ENCODE measurements at regions not wholly inside any gene's neighbourhood (a gene's known extent, or its start where the extent isn't known, plus 50 kb on each side); places are given as distances from the start of the nearest gene placed in this dataset.

DNA sequence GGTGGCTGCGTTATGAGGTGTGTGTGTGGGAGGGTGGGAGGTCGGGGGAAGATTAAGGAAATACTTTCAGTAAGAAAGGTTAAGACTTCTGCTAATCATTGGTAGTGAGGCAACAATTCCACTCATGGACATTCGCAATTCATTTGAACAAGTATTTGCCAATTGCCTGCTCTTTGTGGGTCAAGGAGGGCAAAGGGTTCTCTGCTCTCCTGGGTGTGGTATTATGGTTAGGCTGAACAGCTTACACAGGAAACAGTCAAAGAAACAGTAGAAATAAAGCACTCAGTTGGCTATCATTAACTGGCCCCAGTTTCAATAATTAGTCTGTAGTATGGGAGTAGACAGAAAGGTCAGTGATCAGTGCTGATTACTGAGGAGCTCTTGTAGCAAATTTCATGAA lies 357.0 kb upstream of the FANCL start:
- Histone ChIP-seq H3K9ac (ENCODE audit: low read length) (no peak overlapping the region), H3K79me2 (ENCODE audit: control insufficient read depth, insufficient read depth, low read length) (no peaks in the 10 kb centered on the region), H3K4me2 (replicated peaks; ENCODE audit: low read depth, low read length, poor library complexity, severe bottlenecking) (no peak overlapping the region), H3K36me3 (replicated peaks in 1 of 2; ENCODE audit: control extremely low read depth in 1 of 2, control insufficient read depth in 1 of 2, extremely low read depth in 1 of 2, insufficient read depth in 2 of 2, low read length in 1 of 2) (no peaks in the 10 kb centered on the region), H4K20me1 (ENCODE audit: control insufficient read depth, insufficient read depth, low read length, poor library complexity, severe bottlenecking) (no peaks in the 10 kb centered on the region), H3K27ac (ENCODE audit: low read length in 2 of 2) (no peak overlapping the region), H3K4me1 (ENCODE audit: control insufficient read depth in 2 of 2, insufficient read depth in 2 of 2, low read length in 2 of 2) (no peaks in the 10 kb centered on the region), H3K4me3 (ENCODE audit: control extremely low read depth in 1 of 5, extremely low read depth in 1 of 5, insufficient read depth in 1 of 5, low read depth in 2 of 5, low read length in 4 of 5) (no peak overlapping the region), H3K27me3 (replicated peaks in 1 of 4; ENCODE audit: control extremely low read depth in 1 of 4, control insufficient read depth in 3 of 4, insufficient read depth in 4 of 4, low read length in 3 of 4) (no peaks in the 10 kb centered on the region), H2AFZ (ENCODE audit: insufficient read depth, low read depth, low read length, poor library complexity, severe bottlenecking) (no peak overlapping the region), H3K9me3 (ENCODE audit: control extremely low read depth in 1 of 3, control insufficient read depth in 2 of 3, insufficient read depth in 1 of 3, low read length in 2 of 3) (no peaks in the 10 kb centered on the region)
- ChIA-PET CTCF (no interaction called here), POLR2A (no interaction called here)
- intact Hi-C loops (cut with micrococcal nuclease), result no loop called here
- DNase-seq (no peak), ATAC-seq (ENCODE audit: low read depth) (no peak)
- Mint-ChIP-seq H3K9me3 (ENCODE audit: insufficient read depth) (no peaks in the 10 kb centered on the region), H3K27ac (no peak overlapping the region), H3K4me3 (no peak overlapping the region), H3K4me1 (no peaks in the 10 kb centered on the region), H3K27me3 (peaks cover 9% of the 10 kb centered on the region)
- WGBS (ENCODE audit: insufficient coverage), result 86% methylated on average over 1 of the region's 3 CpGs
- TF ChIP-seq, protein P1, sequence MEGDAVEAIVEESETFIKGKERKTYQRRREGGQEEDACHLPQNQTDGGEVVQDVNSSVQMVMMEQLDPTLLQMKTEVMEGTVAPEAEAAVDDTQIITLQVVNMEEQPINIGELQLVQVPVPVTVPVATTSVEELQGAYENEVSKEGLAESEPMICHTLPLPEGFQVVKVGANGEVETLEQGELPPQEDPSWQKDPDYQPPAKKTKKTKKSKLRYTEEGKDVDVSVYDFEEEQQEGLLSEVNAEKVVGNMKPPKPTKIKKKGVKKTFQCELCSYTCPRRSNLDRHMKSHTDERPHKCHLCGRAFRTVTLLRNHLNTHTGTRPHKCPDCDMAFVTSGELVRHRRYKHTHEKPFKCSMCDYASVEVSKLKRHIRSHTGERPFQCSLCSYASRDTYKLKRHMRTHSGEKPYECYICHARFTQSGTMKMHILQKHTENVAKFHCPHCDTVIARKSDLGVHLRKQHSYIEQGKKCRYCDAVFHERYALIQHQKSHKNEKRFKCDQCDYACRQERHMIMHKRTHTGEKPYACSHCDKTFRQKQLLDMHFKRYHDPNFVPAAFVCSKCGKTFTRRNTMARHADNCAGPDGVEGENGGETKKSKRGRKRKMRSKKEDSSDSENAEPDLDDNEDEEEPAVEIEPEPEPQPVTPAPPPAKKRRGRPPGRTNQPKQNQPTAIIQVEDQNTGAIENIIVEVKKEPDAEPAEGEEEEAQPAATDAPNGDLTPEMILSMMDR (IDR thresholded peaks at IDR 0.05), result no peak
- no peak for TF ChIP-seq EZH2 (IDR thresholded peaks at IDR 0.05; ENCODE audit: borderline replicate concordance, insufficient read depth, low read depth, low read length, poor library complexity, severe bottlenecking)

DNA sequence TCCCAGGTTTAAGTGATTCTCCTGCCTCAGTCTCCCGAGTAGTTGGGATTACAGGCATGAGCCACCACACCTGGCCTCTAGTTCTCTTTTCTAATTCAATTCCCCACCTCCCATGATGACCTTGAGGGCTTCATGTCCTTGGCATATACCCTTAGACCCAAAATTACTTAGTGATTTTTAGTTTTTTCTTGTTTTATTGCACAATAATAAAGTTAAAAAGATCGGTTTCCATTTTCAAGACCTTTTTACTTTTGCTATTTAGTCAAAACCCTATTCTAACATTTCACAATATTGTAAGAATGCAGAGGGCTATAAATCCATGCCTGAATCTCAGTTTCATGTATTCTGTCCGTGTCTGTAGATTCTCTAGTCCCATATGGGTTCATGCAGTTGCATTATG lies 354.6 kb upstream of the FANCL start:
- ChIA-PET CTCF (no interaction called here), POLR2A (no interaction called here)
- H3K9me3 ChIP-seq (ENCODE audit: control extremely low read depth in 1 of 3, control insufficient read depth in 2 of 3, insufficient read depth in 1 of 3, low read length in 2 of 3), result no peaks in the 10 kb centered on the region
- no peak overlapping the region for H3K4me3 ChIP-seq (ENCODE audit: control extremely low read depth in 1 of 5, extremely low read depth in 1 of 5, insufficient read depth in 1 of 5, low read depth in 2 of 5, low read length in 4 of 5)
- Mint-ChIP-seq H3K27me3 (peaks cover 9% of the 10 kb centered on the region), H3K9me3 (ENCODE audit: insufficient read depth) (no peaks in the 10 kb centered on the region), H3K4me3 (no peak overlapping the region), H3K4me1 (no peaks in the 10 kb centered on the region), H3K27ac (no peak overlapping the region)
- H3K27me3 ChIP-seq (replicated peaks in 1 of 4; ENCODE audit: control extremely low read depth in 1 of 4, control insufficient read depth in 3 of 4, insufficient read depth in 4 of 4, low read length in 3 of 4), result no peaks in the 10 kb centered on the region
- intact Hi-C loops (cut with micrococcal nuclease), result no loop called here
- DNase-seq, result no peak
- ATAC-seq (ENCODE audit: low read depth), result no peak
- H3K27ac ChIP-seq (ENCODE audit: low read length in 2 of 2), result no peak overlapping the region
- H3K9ac ChIP-seq (ENCODE audit: low read length), result no peak overlapping the region
- 77% methylated on average over 1 of the region's 3 CpGs for WGBS (ENCODE audit: insufficient coverage)
- H4K20me1 ChIP-seq (ENCODE audit: control insufficient read depth, insufficient read depth, low read length, poor library complexity, severe bottlenecking), result no peaks in the 10 kb centered on the region
- H3K36me3 ChIP-seq (replicated peaks in 1 of 2; ENCODE audit: control extremely low read depth in 1 of 2, control insufficient read depth in 1 of 2, extremely low read depth in 1 of 2, insufficient read depth in 2 of 2, low read length in 1 of 2), result no peaks in the 10 kb centered on the region
- no peaks in the 10 kb centered on the region for H3K4me1 ChIP-seq (ENCODE audit: control insufficient read depth in 2 of 2, insufficient read depth in 2 of 2, low read length in 2 of 2)
- H2AFZ ChIP-seq (ENCODE audit: insufficient read depth, low read depth, low read length, poor library complexity, severe bottlenecking), result no peak overlapping the region
- no peaks in the 10 kb centered on the region for H3K79me2 ChIP-seq (ENCODE audit: control insufficient read depth, insufficient read depth, low read length)
- no peak overlapping the region for H3K4me2 ChIP-seq (replicated peaks; ENCODE audit: low read depth, low read length, poor library complexity, severe bottlenecking)
- TF ChIP-seq, protein P1 (IDR thresholded peaks at IDR 0.05), result no peak
- TF ChIP-seq EZH2 (IDR thresholded peaks at IDR 0.05; ENCODE audit: borderline replicate concordance, insufficient read depth, low read depth, low read length, poor library complexity, severe bottlenecking), result no peak
